ENCODE measurements at regions not wholly inside any gene's neighbourhood (a gene's known extent, or its start where the extent isn't known, plus 50 kb on each side); places are given as distances from the start of the nearest gene placed in this dataset.

GRCh38 chr2:65952966-65953761 lies 481.8 kb upstream of the MEIS1 start:
- Mint-ChIP-seq H3K36me3 (ENCODE audit: low read depth) (no peaks in the 10 kb centered on the region), H3K4me3 (no peak overlapping the region)

GRCh38 chr2:65944213-65944612 lies 490.7 kb upstream of the MEIS1 start:
- no peak for DNase-seq (ENCODE audit: low read depth, low spot score)
- Mint-ChIP-seq H3K9me3 (no peaks in the 10 kb centered on the region), H3K4me3 (no peak overlapping the region), H3K36me3 (ENCODE audit: low read depth) (no peaks in the 10 kb centered on the region), H3K4me1 (no peaks in the 10 kb centered on the region), H3K27me3 (ENCODE audit: low read depth) (no peaks in the 10 kb centered on the region), H3K27ac (ENCODE audit: unreplicated experiment) (no peak overlapping the region)
- no peak for TF ChIP-seq CTCF (conservative IDR thresholded peaks at IDR 0.05)

More at GRCh38 chr2:65952966-65953761, 481.8 kb upstream of the MEIS1 start:
- TF ChIP-seq CTCF (conservative IDR thresholded peaks at IDR 0.05): no peak
- H3K9me3 Mint-ChIP-seq: peaks cover 5% of the 10 kb centered on the region
- H3K27me3 Mint-ChIP-seq (ENCODE audit: low read depth): no peaks in the 10 kb centered on the region
- H3K27ac Mint-ChIP-seq (ENCODE audit: unreplicated experiment): no peak overlapping the region
- H3K4me1 Mint-ChIP-seq: peaks cover 12% of the 10 kb centered on the region
- DNase-seq (ENCODE audit: low read depth, low spot score): no peak

- TF ChIP-seq CTCF (conservative IDR thresholded peaks at IDR 0.05): no peak
- Mint-ChIP-seq H3K36me3 (ENCODE audit: low read depth) (no peaks in the 10 kb centered on the region), H3K4me1 (no peaks in the 10 kb centered on the region), H3K4me3 (no peak overlapping the region), H3K27ac (ENCODE audit: unreplicated experiment) (no peak overlapping the region), H3K27me3 (ENCODE audit: low read depth) (no peaks in the 10 kb centered on the region), H3K9me3 (no peaks in the 10 kb centered on the region)
- no peak for DNase-seq (ENCODE audit: low read depth, low spot score)
These were observed 491.7 kb upstream of the MEIS1 start for GRCh38 chr2:65943099-65943786.

GRCh38 chr2:65940856-65941255 lies 494.1 kb upstream of the MEIS1 start:
- no peaks in the 10 kb centered on the region for H3K36me3 Mint-ChIP-seq (ENCODE audit: low read depth)
- no peak for TF ChIP-seq CTCF (conservative IDR thresholded peaks at IDR 0.05)
- DNase-seq (ENCODE audit: low read depth, low spot score): no peak
- H3K27ac Mint-ChIP-seq (ENCODE audit: unreplicated experiment): no peak overlapping the region
- no peaks in the 10 kb centered on the region for H3K9me3 Mint-ChIP-seq
- H3K4me3 Mint-ChIP-seq: no peak overlapping the region
- H3K27me3 Mint-ChIP-seq (ENCODE audit: low read depth): no peaks in the 10 kb centered on the region
- H3K4me1 Mint-ChIP-seq: peaks cover 6% of the 10 kb centered on the region

GRCh38 chr2:65939687-65940086 lies 495.2 kb upstream of the MEIS1 start:
- no peak for TF ChIP-seq CTCF (conservative IDR thresholded peaks at IDR 0.05)
- Mint-ChIP-seq H3K27ac (ENCODE audit: unreplicated experiment) (no peak overlapping the region), H3K36me3 (ENCODE audit: low read depth) (no peaks in the 10 kb centered on the region), H3K9me3 (no peaks in the 10 kb centered on the region), H3K4me1 (peaks cover 6% of the 10 kb centered on the region), H3K4me3 (no peak overlapping the region), H3K27me3 (ENCODE audit: low read depth) (no peaks in the 10 kb centered on the region)
- DNase-seq (ENCODE audit: low read depth, low spot score): no peak

Data from neural crest cell (in vitro differentiated cells).